Endothelial cell of umbilical vein (primary cell): ENCODE measurements at regions not wholly inside any gene's neighbourhood (a gene's known extent, or its start where the extent isn't known, plus 50 kb on each side); places are given as distances from the start of the nearest gene placed in this dataset.

ENCODE experiments used
- BruUV-seq: library from RNA; stranded (reverse); fragments of 400-500 nt; replicated peaks from 2 replicates; lab custom pipeline; 2021; lab: Mats Ljungman, UMichigan
- CTCF ChIA-PET: fragments of 300-600, 350-600 bp; sonication (Branson Sonifier 250); formaldehyde crosslinking; loops from one replicate; lab custom pipeline; 2021; ENCODE audit warnings: antibody characterized with exemption, inconsistent platforms; lab: Charles Lee
- POLR2A ChIA-PET: fragments of 300-600, 350-600 bp; sonication (Branson Sonifier 250); formaldehyde crosslinking; loops from one replicate; lab custom pipeline; 2021; ENCODE audit warnings: antibody characterized with exemption, inconsistent platforms; lab: Charles Lee
- DNase-seq: peaks from one replicate; pipeline ENCODE4 v3.0.0-alpha.2; 2011; ENCODE audit warnings: low read depth, low spot score
- FAIRE-seq: peaks from 2 replicates; lab custom pipeline; 2011; peaks lifted over from hg19 to GRCh38; lab: Jason Lieb, UNC
- H2AFZ ChIP-seq: 2 replicates; pipeline ENCODE4 v1.6.0; 2012; ENCODE audit warnings: low read depth, low read length, control low read depth, inconsistent platforms
- H3K27ac ChIP-seq: 2 replicates; pipeline ENCODE4 v1.5.1; 2011; ENCODE audit warnings: low read depth, mild to moderate bottlenecking, control low read depth, low read length, moderate library complexity; ENCODE audit not compliant: insufficient read depth
- H3K27me3 ChIP-seq, 2 experiments: 2 replicates each; pipeline versions ENCODE4 v1.6.0 to v1.6.1; 2011; ENCODE audit warnings: low read length in 2 of 2, mixed read lengths in 1 of 2; ENCODE audit not compliant: control insufficient read depth in 2 of 2, insufficient read depth in 2 of 2
- H3K36me3 ChIP-seq, 2 experiments: 2 replicates in 1 of 2; 3 replicates in 1 of 2; pipeline ENCODE4 v1.5.1; 2011; ENCODE audit warnings: low read length in 2 of 2, mild to moderate bottlenecking in 1 of 2, moderate library complexity in 1 of 2; ENCODE audit not compliant: control insufficient read depth in 2 of 2, insufficient read depth in 2 of 2; ENCODE audit errors: extremely low read depth in 1 of 2
- H3K4me1 ChIP-seq: 3 replicates; pipeline ENCODE4 v1.5.1; 2011; ENCODE audit warnings: mild to moderate bottlenecking, low read length; ENCODE audit not compliant: control insufficient read depth, insufficient read depth; ENCODE audit errors: extremely low read depth
- H3K4me2 ChIP-seq: 2 replicates; pipeline ENCODE4 v1.6.1; 2011; ENCODE audit warnings: low read length, control low read depth, mixed read lengths; ENCODE audit not compliant: insufficient read depth
- H3K4me3 ChIP-seq, 3 experiments: fragments of 200-600 bp in 1 of 3; sonication (generic), shearing (Covaris generic) in 1 of 3; replicated peaks in 1 of 3; 2 replicates each; pipeline ENCODE4 v1.5.1; 2011 to 2016; ENCODE audit warnings: control low read depth in 3 of 3, low read length in 3 of 3, mild to moderate bottlenecking in 2 of 3, inconsistent platforms in 1 of 3, low read depth in 1 of 3, moderate library complexity in 1 of 3; ENCODE audit not compliant: insufficient read depth in 1 of 3
- H3K79me2 ChIP-seq: 2 replicates; pipeline ENCODE4 v1.6.0; 2012; ENCODE audit warnings: low read length, inconsistent platforms; ENCODE audit not compliant: control insufficient read depth, insufficient read depth
- H3K9ac ChIP-seq: replicated peaks from 2 replicates; pipeline ENCODE3; 2011; ENCODE audit warnings: low read length, control low read depth; ENCODE audit not compliant: insufficient read depth; ENCODE audit errors: extremely low read depth
- H3K9me1 ChIP-seq: replicated peaks from 3 replicates; pipeline ENCODE4 v1.6.0; 2011; ENCODE audit warnings: mild to moderate bottlenecking, low read length; ENCODE audit not compliant: control insufficient read depth, insufficient read depth; ENCODE audit errors: extremely low read depth
- H3K9me3 ChIP-seq: replicated peaks from 2 replicates; pipeline ENCODE4 v1.5.1; 2012; ENCODE audit warnings: low read length, inconsistent platforms; ENCODE audit not compliant: control insufficient read depth, insufficient read depth
- H4K20me1 ChIP-seq: replicated peaks from 2 replicates; pipeline ENCODE3; 2011; ENCODE audit warnings: mild to moderate bottlenecking, low read length; ENCODE audit not compliant: control insufficient read depth, insufficient read depth; ENCODE audit errors: extremely low read depth
- EZH2 ChIP-seq: IDR thresholded peaks from 2 replicates; pipeline ENCODE4 v1.6.1; 2012; ENCODE audit warnings: borderline replicate concordance, low read depth, mild to moderate bottlenecking, moderate library complexity, low read length, inconsistent platforms; ENCODE audit not compliant: severe bottlenecking
- FOS ChIP-seq: IDR thresholded peaks from 2 replicates; pipeline ENCODE4 v1.6.1; 2011; ENCODE audit warnings: mild to moderate bottlenecking, low read length, moderate library complexity, borderline replicate concordance; ENCODE audit not compliant: insufficient read depth
- GATA2 ChIP-seq: IDR thresholded peaks from 2 replicates; pipeline ENCODE4 v1.7.0; 2011; ENCODE audit warnings: low read depth, mild to moderate bottlenecking, moderate library complexity, mixed read lengths, low read length; ENCODE audit not compliant: insufficient read length, insufficient read depth
- JUN ChIP-seq: IDR thresholded peaks from 2 replicates; pipeline ENCODE4 v1.6.1; 2011; ENCODE audit warnings: borderline replicate concordance, low read depth; ENCODE audit not compliant: insufficient read length, insufficient read depth
- MYC ChIP-seq: IDR thresholded peaks from one replicate; pipeline ENCODE4 v1.6.1; 2011; ENCODE audit warnings: mild to moderate bottlenecking, low read depth, low read length
- POLR2A ChIP-seq: IDR thresholded peaks from 2 replicates; pipeline ENCODE4 v1.6.1; 2012; ENCODE audit warnings: low read depth, mild to moderate bottlenecking, control low read depth, low read length
- POLR2AphosphoS5 ChIP-seq: IDR thresholded peaks from 2 replicates; pipeline ENCODE4 v1.6.1; 2012; ENCODE audit warnings: low read depth, mild to moderate bottlenecking, control low read depth, low read length, moderate library complexity; ENCODE audit not compliant: insufficient read depth
- dilution Hi-C: fragments of 300-500 bp; cut with MboI; formaldehyde crosslinking; loops from one replicate; pipeline ENCODE4 v1.15.0; 2019; ENCODE audit warnings: low sequenced_read_pairs; ENCODE audit not compliant: extremely low pct_ligation_motif_present
- intact Hi-C: fragments of 100-400 bp; cut with micrococcal nuclease; formaldehyde crosslinking; loops from one replicate; pipeline ENCODE4 v1.10.0; 2022
- TF ChIP-seq, protein P1 (sequence below), 2 donors: IDR thresholded peaks; 1 replicate in 1 of 2; 2 replicates in 1 of 2; pipeline ENCODE4 v1.5.1; 2011; ENCODE audit warnings: low read length in 2 of 2, mild to moderate bottlenecking in 2 of 2, moderate library complexity in 2 of 2, control low read depth in 1 of 2, inconsistent platforms in 1 of 2, low read depth in 1 of 2; ENCODE audit not compliant: insufficient read depth in 1 of 2; ENCODE audit errors: extremely low read depth in 1 of 2
- TF ChIP-seq, protein P2 (sequence below): IDR thresholded peaks from 2 replicates; pipeline ENCODE4 v1.6.1; 2011; ENCODE audit not compliant: insufficient read depth, insufficient read length

DNA sequence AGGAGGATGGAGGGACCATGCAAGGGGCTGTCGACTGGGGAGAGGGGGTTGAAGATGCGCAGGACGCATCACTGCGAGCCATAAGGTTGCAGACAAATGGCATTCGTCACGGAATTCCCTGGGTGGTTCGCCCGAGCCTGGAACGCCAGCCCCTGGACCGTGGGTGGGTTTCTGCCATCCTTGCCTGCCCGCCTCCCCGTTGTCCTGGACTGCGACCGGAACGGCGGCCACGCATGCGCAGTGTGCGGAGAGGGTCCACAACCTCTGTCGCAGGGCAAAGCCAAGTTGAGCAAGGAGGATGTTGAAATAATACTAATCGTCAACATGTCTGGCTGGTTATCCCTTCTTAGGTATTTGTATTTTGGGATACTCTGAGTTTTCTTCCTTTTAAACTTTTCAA, 932.2 kb downstream of the NLGN4Y start:
- FAIRE-seq (no peak), DNase-seq (no peak)
- POLR2A ChIA-PET: no interaction called here
- Histone ChIP-seq H4K20me1 (no peaks in the 10 kb centered on the region), H2AFZ (peak overlapping the region; percentile 66), H3K27ac (no peak overlapping the region), H3K4me1 (no peaks in the 10 kb centered on the region), H3K9me1 (no peaks in the 10 kb centered on the region), H3K9me3 (no peaks in the 10 kb centered on the region), H3K9ac (no peak overlapping the region), H3K27me3 (no peaks in the 10 kb centered on the region), H3K36me3 (no peaks in the 10 kb centered on the region), H3K4me3 (peak overlapping the region in 1 of 3 experiments; percentile 11), H3K79me2 (no peaks in the 10 kb centered on the region), H3K4me2 (peak overlapping the region; percentile 17)
- CTCF ChIA-PET: no interaction called here
- intact Hi-C loops: no loop called here
- TF ChIP-seq EZH2: no peak
- TF ChIP-seq, protein P1, sequence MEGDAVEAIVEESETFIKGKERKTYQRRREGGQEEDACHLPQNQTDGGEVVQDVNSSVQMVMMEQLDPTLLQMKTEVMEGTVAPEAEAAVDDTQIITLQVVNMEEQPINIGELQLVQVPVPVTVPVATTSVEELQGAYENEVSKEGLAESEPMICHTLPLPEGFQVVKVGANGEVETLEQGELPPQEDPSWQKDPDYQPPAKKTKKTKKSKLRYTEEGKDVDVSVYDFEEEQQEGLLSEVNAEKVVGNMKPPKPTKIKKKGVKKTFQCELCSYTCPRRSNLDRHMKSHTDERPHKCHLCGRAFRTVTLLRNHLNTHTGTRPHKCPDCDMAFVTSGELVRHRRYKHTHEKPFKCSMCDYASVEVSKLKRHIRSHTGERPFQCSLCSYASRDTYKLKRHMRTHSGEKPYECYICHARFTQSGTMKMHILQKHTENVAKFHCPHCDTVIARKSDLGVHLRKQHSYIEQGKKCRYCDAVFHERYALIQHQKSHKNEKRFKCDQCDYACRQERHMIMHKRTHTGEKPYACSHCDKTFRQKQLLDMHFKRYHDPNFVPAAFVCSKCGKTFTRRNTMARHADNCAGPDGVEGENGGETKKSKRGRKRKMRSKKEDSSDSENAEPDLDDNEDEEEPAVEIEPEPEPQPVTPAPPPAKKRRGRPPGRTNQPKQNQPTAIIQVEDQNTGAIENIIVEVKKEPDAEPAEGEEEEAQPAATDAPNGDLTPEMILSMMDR (IDR thresholded peaks at IDR 0.05; ENCODE audit: extremely low read depth in 1 of 2, insufficient read depth in 1 of 2, low read depth in 1 of 2, low read length in 2 of 2): no peak
- TF ChIP-seq, protein P2, sequence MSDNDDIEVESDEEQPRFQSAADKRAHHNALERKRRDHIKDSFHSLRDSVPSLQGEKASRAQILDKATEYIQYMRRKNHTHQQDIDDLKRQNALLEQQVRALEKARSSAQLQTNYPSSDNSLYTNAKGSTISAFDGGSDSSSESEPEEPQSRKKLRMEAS: no peak
- no peak for TF ChIP-seq POLR2A
- TF ChIP-seq GATA2: no peak
- TF ChIP-seq POLR2AphosphoS5: no peak
- no peak for TF ChIP-seq FOS
- TF ChIP-seq JUN: no peak
- no peak for TF ChIP-seq MYC
- dilution Hi-C loops: no loop called here
- BruUV-seq: no TSS peak
